K562 (cell line): ENCODE measurements at regions not wholly inside any gene's neighbourhood (a gene's known extent, or its start where the extent isn't known, plus 50 kb on each side); places are given as distances from the start of the nearest gene placed in this dataset.

Source experiments
- ATAC-seq: fragments of 200-7000 bp; cut with Tn5 transposase; 3 replicates; pipeline ENCODE4 v1.9.1; 2020; ENCODE audit warnings: moderate library complexity
- BruUV-seq: library from RNA; stranded (reverse); fragments of 400-500 nt; replicated peaks from 2 replicates; lab custom pipeline; 2021; lab: Mats Ljungman, UMichigan
- CTCF ChIA-PET: fragments of 300-600 bp; formaldehyde crosslinking; extraction: SDS; loops from one replicate; lab custom pipeline; 2021; ENCODE audit warnings: low intra/inter-chr PET ratio; lab: Yijun Ruan, JAX
- POLR2A ChIA-PET: fragments of 300-600, 350-650 bp; sonication (Branson Sonifier 250); formaldehyde crosslinking; extraction: SDS; loops from one replicate; lab custom pipeline; 2021; ENCODE audit warnings: antibody characterized with exemption, inconsistent platforms; lab: Yijun Ruan, JAX
- DNase-seq, 4 experiments: peaks; one replicate each; pipeline versions ENCODE4 v3.0.0 to v3.0.0-alpha.2; 2011 to 2018; ENCODE audit warnings: low spot score in 3 of 4, mixed read lengths in 3 of 4; ENCODE audit errors: extremely low read depth in 1 of 4
- FAIRE-seq: peaks from 2 replicates; lab custom pipeline; 2011; peaks lifted over from hg19 to GRCh38; lab: Jason Lieb, UNC
- H2AFZ ChIP-seq: 2 replicates; pipeline ENCODE4 v1.6.0; 2011; ENCODE audit warnings: low read depth, low read length, control low read depth, inconsistent platforms
- H3K27ac ChIP-seq: fragments of 200-600 bp; 3 replicates; pipeline ENCODE4 v1.8.0; 2011; ENCODE audit warnings: low read depth, mild to moderate bottlenecking, control low read depth, inconsistent platforms, low read length, moderate library complexity, mixed read lengths; ENCODE audit errors: extremely low read depth
- H3K27me3 ChIP-seq, 2 experiments: fragments of 300-600 bp in 1 of 2; 2 replicates in 1 of 2; 3 replicates in 1 of 2; pipeline versions ENCODE4 v1.6.0 to v1.8.0; 2011; ENCODE audit warnings: inconsistent platforms in 2 of 2, low read length in 2 of 2, mild to moderate bottlenecking in 1 of 2, mixed read lengths in 1 of 2, moderate library complexity in 1 of 2; ENCODE audit not compliant: control insufficient read depth in 2 of 2, insufficient read depth in 2 of 2
- H3K36me3 ChIP-seq: fragments of 300-600 bp; 3 replicates; pipeline ENCODE4 v1.8.0; 2011; ENCODE audit warnings: mild to moderate bottlenecking, low read length, inconsistent platforms; ENCODE audit not compliant: control insufficient read depth, insufficient read depth
- H3K4me1 ChIP-seq, 2 experiments: fragments of 200-600 bp in 1 of 2; replicated peaks in 1 of 2; 2 replicates in 1 of 2; 3 replicates in 1 of 2; pipeline versions ENCODE4 v1.5.1 to v1.8.0; 2011; ENCODE audit warnings: inconsistent platforms in 2 of 2, low read length in 2 of 2, mild to moderate bottlenecking in 1 of 2, mixed read lengths in 1 of 2, moderate library complexity in 1 of 2; ENCODE audit not compliant: control insufficient read depth in 2 of 2, insufficient read depth in 2 of 2
- H3K4me2 ChIP-seq: 2 replicates; pipeline ENCODE4 v1.6.1; 2011; ENCODE audit warnings: low read length, control low read depth, inconsistent platforms, mixed read lengths; ENCODE audit not compliant: insufficient read depth
- H3K4me3 ChIP-seq: fragments of 200-600 bp; sonication (generic), shearing (Covaris generic); 2 replicates; pipeline ENCODE4 v1.5.1; 2016; ENCODE audit warnings: control low read depth, inconsistent platforms
- H3K79me2 ChIP-seq: fragments of 200-600 bp; 3 replicates; pipeline ENCODE4 v1.8.0; 2011; ENCODE audit warnings: low read length, inconsistent platforms; ENCODE audit not compliant: control insufficient read depth, insufficient read depth
- H3K9ac ChIP-seq, 2 experiments: 2 replicates each; pipeline versions ENCODE4 v1.6.0 to v1.6.1; 2011; ENCODE audit warnings: low read depth in 2 of 2, low read length in 2 of 2, control low read depth in 1 of 2, inconsistent platforms in 1 of 2, mild to moderate bottlenecking in 1 of 2, mixed read lengths in 1 of 2; ENCODE audit not compliant: insufficient read depth in 1 of 2
- H3K9me1 ChIP-seq: one replicate; pipeline ENCODE4 v1.6.0; 2011; ENCODE audit warnings: inconsistent platforms, mild to moderate bottlenecking, low read length, moderate library complexity; ENCODE audit not compliant: control insufficient read depth, insufficient read depth
- H3K9me3 ChIP-seq: replicated peaks from 2 replicates; pipeline ENCODE4 v1.5.1; 2011; ENCODE audit warnings: low read depth, low read length, inconsistent platforms; ENCODE audit not compliant: control insufficient read depth, insufficient read depth
- H4K20me1 ChIP-seq: replicated peaks from 2 replicates; pipeline ENCODE4 v1.6.1; 2011; ENCODE audit warnings: low read length, inconsistent platforms, mixed read lengths; ENCODE audit not compliant: control insufficient read depth, insufficient read depth
- ARID1B ChIP-seq: fragments of 450-650 bp; IDR thresholded peaks from 2 replicates; pipeline ENCODE4 v1.6.1; 2016; ENCODE audit warnings: antibody characterized with exemption, mild to moderate bottlenecking, inconsistent platforms
- BCL6 ChIP-seq: fragments of 250-450 bp; sonication (Bioruptor Pico); IDR thresholded peaks from 2 replicates; pipeline ENCODE4 v1.4.0; 2020
- BCOR ChIP-seq: fragments of 450-650 bp; IDR thresholded peaks from 2 replicates; pipeline ENCODE4 v1.6.1; 2016
- BRF1 ChIP-seq: IDR thresholded peaks from 3 replicates; pipeline ENCODE4 v1.6.1; 2011; ENCODE audit warnings: borderline replicate concordance, mild to moderate bottlenecking; ENCODE audit not compliant: insufficient read length; ENCODE audit errors: extremely low read depth
- CBX2 ChIP-seq: fragments of 200-600 bp; sonication (generic); IDR thresholded peaks from one replicate; pipeline ENCODE4 v1.6.1; 2012; ENCODE audit warnings: mild to moderate bottlenecking, low read length, inconsistent platforms; ENCODE audit not compliant: insufficient read depth, poor library complexity, severe bottlenecking
- ESRRA ChIP-seq: fragments of 450-650 bp; IDR thresholded peaks from 2 replicates; pipeline ENCODE4 v1.6.1; 2014; ENCODE audit warnings: low read depth, mild to moderate bottlenecking, moderate library complexity, borderline replicate concordance
- JUNB ChIP-seq: fragments of 450-650 bp; formaldehyde crosslinking; conservative IDR thresholded peaks from 2 replicates; pipeline ENCODE4 v1.4.0; 2020; ENCODE audit warnings: mild to moderate bottlenecking
- MIER1 ChIP-seq: fragments of 450-650 bp; IDR thresholded peaks from 2 replicates; pipeline ENCODE4 v1.6.1; 2016; ENCODE audit warnings: antibody characterized with exemption, mild to moderate bottlenecking, low read depth
- NFIC ChIP-seq: fragments of 450-650 bp; IDR thresholded peaks from 2 replicates; pipeline ENCODE4 v1.6.1; 2017; ENCODE audit warnings: mild to moderate bottlenecking, inconsistent platforms
- NRF1 ChIP-seq, 2 experiments: fragments of 450-650 bp; IDR thresholded peaks in 1 of 2; conservative IDR thresholded peaks in 1 of 2; 2 replicates each; pipeline ENCODE4 v1.6.1; 2014; ENCODE audit warnings: mild to moderate bottlenecking in 2 of 2
- STAT5B ChIP-seq: fragments of 250-450 bp; sonication (Bioruptor Pico); IDR thresholded peaks from 2 replicates; pipeline ENCODE4 v1.8.0; 2021; ENCODE audit warnings: mild to moderate bottlenecking, inconsistent platforms
- ZKSCAN8 ChIP-seq: fragments of 200-800 bp; sonication (Bioruptor generic); IDR thresholded peaks from 2 replicates; pipeline ENCODE4 v1.6.1; 2016; ENCODE audit warnings: missing genetic modification characterization, missing compliant biosample characterization
- ZNF174 ChIP-seq: fragments of 250-450 bp; sonication (Bioruptor Pico); IDR thresholded peaks from 2 replicates; pipeline ENCODE4 v1.4.0; 2020; ENCODE audit warnings: mild to moderate bottlenecking
- WGBS: fragments of 100-300 bp; shearing (Covaris generic); methylation state at CpG from one replicate; pipeline ENCODE4 v1.1.6; 2016; ENCODE audit warnings: low coverage, mixed read lengths; ENCODE audit not compliant: insufficient coverage; ENCODE audit errors: missing lambda C conversion rate; 5-methylcytosine and 5-hydroxymethylcytosine counted together
- in situ Hi-C: fragments of 300-500 bp; cut with MboI; formaldehyde crosslinking; loops from 4 replicates; pipeline ENCODE4 v1.15.0; 2018; ENCODE audit warnings: inconsistent platforms, mixed read lengths
- intact Hi-C: fragments of 100-400 bp; cut with micrococcal nuclease; formaldehyde crosslinking; loops from 2 replicates; pipeline ENCODE4 v1.14.2; 2022
- TF ChIP-seq, protein P1 (sequence below): IDR thresholded peaks from 2 replicates; pipeline ENCODE4 v1.6.1; 2012; ENCODE audit warnings: low read depth, low read length, improper control_type of control experiment, borderline replicate concordance
- TF ChIP-seq, protein P2 (sequence below): IDR thresholded peaks from 3 replicates; pipeline ENCODE4 v1.6.1; 2011; ENCODE audit warnings: borderline replicate concordance, mild to moderate bottlenecking, moderate library complexity; ENCODE audit not compliant: insufficient read length; ENCODE audit errors: extremely low read depth

- Histone ChIP-seq H3K4me2 (no peak overlapping the region), H3K36me3 (no peaks in the 10 kb centered on the region), H3K27ac (no peak overlapping the region)
- 0% methylated on average over 2 of the region's 2 CpGs for WGBS
- no peak for FAIRE-seq
- TF ChIP-seq BCOR (no peak), BCL6 (no peak), CBX2 (no peak), ESRRA (no peak), MIER1 (no peak), JUNB (CRISPR knock-in tag) (no peak), ZNF174 (CRISPR knock-in tag) (no peak), ZKSCAN8 (CRISPR knock-in tag) (no peak), NRF1 (conservative IDR thresholded peaks at IDR 0.05 in 1 of 2, IDR thresholded peaks at IDR 0.05 in 1 of 2) (no peak), NFIC (no peak), BRF1 (no peak), ARID1B (no peak), STAT5B (CRISPR knock-in tag) (no peak)
- TF ChIP-seq, protein P1, sequence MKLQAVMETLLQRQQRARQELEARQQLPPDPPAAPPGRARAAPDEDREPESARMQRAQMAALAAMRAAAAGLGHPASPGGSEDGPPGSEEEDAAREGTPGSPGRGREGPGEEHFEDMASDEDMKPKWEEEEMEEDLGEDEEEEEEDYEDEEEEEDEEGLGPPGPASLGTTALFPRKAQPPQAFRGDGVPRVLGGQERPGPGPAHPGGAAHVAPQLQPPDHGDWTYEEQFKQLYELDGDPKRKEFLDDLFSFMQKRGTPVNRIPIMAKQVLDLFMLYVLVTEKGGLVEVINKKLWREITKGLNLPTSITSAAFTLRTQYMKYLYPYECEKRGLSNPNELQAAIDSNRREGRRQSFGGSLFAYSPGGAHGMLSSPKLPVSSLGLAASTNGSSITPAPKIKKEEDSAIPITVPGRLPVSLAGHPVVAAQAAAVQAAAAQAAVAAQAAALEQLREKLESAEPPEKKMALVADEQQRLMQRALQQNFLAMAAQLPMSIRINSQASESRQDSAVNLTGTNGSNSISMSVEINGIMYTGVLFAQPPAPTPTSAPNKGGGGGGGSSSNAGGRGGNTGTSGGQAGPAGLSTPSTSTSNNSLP = no peak
- TF ChIP-seq, protein P2, sequence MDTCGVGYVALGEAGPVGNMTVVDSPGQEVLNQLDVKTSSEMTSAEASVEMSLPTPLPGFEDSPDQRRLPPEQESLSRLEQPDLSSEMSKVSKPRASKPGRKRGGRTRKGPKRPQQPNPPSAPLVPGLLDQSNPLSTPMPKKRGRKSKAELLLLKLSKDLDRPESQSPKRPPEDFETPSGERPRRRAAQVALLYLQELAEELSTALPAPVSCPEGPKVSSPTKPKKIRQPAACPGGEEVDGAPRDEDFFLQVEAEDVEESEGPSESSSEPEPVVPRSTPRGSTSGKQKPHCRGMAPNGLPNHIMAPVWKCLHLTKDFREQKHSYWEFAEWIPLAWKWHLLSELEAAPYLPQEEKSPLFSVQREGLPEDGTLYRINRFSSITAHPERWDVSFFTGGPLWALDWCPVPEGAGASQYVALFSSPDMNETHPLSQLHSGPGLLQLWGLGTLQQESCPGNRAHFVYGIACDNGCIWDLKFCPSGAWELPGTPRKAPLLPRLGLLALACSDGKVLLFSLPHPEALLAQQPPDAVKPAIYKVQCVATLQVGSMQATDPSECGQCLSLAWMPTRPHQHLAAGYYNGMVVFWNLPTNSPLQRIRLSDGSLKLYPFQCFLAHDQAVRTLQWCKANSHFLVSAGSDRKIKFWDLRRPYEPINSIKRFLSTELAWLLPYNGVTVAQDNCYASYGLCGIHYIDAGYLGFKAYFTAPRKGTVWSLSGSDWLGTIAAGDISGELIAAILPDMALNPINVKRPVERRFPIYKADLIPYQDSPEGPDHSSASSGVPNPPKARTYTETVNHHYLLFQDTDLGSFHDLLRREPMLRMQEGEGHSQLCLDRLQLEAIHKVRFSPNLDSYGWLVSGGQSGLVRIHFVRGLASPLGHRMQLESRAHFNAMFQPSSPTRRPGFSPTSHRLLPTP = no peak
- TF ChIP-seq, all 486 proteins: peak for 0
- H3K9me1 ChIP-seq = no peaks in the 10 kb centered on the region
- ATAC-seq = no peak
- no peaks in the 10 kb centered on the region for H4K20me1 ChIP-seq
- intact Hi-C loops (no loop called here), in situ Hi-C loops (no loop called here)
- no peaks in the 10 kb centered on the region for H3K4me1 ChIP-seq
- no peaks in the 10 kb centered on the region for H3K79me2 ChIP-seq
- H3K27me3 ChIP-seq = no peaks in the 10 kb centered on the region
- DNase-seq = no peak
- no peak overlapping the region for H3K9ac ChIP-seq
- BruUV-seq = no TSS peak
- CTCF ChIA-PET = no interaction called here
- no peak overlapping the region for H3K4me3 ChIP-seq
- no peaks in the 10 kb centered on the region for H3K9me3 ChIP-seq
- H2AFZ ChIP-seq = no peak overlapping the region
- POLR2A ChIA-PET = no interaction called here
Measured at GRCh38 chr10:90403211-90404000, 454.4 kb downstream of the HTR7 start.
